ENCODE measurements at regions not wholly inside any gene's neighbourhood (a gene's known extent, or its start where the extent isn't known, plus 50 kb on each side); places are given as distances from the start of the nearest gene placed in this dataset.

- DNase-seq = no peak
Measured at GRCh38 chr21:43348170-43348766, 78.7 kb downstream of the SIK1 start.

GRCh38 chr21:43347461-43348169 is 79.3 kb downstream of the SIK1 start:
- DNase-seq = no peak

GRCh38 chr21:43346551-43346950 is 80.4 kb downstream of the SIK1 start:
- DNase-seq = no peak

GRCh38 chr21:43345746-43346409 is 81.1 kb downstream of the SIK1 start:
- peak; percentile 44 to 88 for DNase-seq

- DNase-seq = no peak
Measured at GRCh38 chr21:43345046-43345745, 81.7 kb downstream of the SIK1 start.

- DNase-seq = no peak
Measured at GRCh38 chr21:43343992-43344886, 82.7 kb downstream of the SIK1 start.

GRCh38 chr21:43343095-43343991 is 83.6 kb downstream of the SIK1 start:
- DNase-seq = no peak

- no peak for DNase-seq
Measured at GRCh38 chr21:43342301-43342881, 84.5 kb downstream of the SIK1 start.

GRCh38 chr21:43341378-43342161 is 85.4 kb downstream of the SIK1 start:
- no peak for DNase-seq

GRCh38 chr21:43340491-43341377 is 86.2 kb downstream of the SIK1 start:
- DNase-seq = no peak

- no peak for DNase-seq
Measured at GRCh38 chr21:43339668-43340067, 87.3 kb downstream of the SIK1 start.

- DNase-seq = peak in 1 of 2 donors; percentile 36
Measured at GRCh38 chr21:43338951-43339350, 88.0 kb downstream of the SIK1 start.

- no peak for DNase-seq
Measured at GRCh38 chr21:43337901-43338655, 88.9 kb downstream of the SIK1 start.

GRCh38 chr21:43335119-43335518 is 91.8 kb downstream of the SIK1 start:
- no peak for DNase-seq

- DNase-seq = no peak
Measured at GRCh38 chr21:43334214-43334958, 92.5 kb downstream of the SIK1 start.

GRCh38 chr21:43333298-43334062 is 93.5 kb downstream of the SIK1 start:
- no peak for DNase-seq

- no peak for DNase-seq
Measured at GRCh38 chr21:43332861-43333297, 94.1 kb downstream of the SIK1 start.

Data from bone marrow (tissue), 2 donors.